GM20000 (cell line): ENCODE measurements at regions not wholly inside any gene's neighbourhood (a gene's known extent, or its start where the extent isn't known, plus 50 kb on each side); places are given as distances from the start of the nearest gene placed in this dataset.

ENCODE experiments used
- DNase-seq: peaks from one replicate; pipeline ENCODE4 v3.0.0; 2012; ENCODE audit warnings: low spot score
- TF ChIP-seq, protein P1 (sequence below): IDR thresholded peaks from 2 replicates; pipeline ENCODE4 v1.5.1; 2012; ENCODE audit warnings: mild to moderate bottlenecking, control low read depth; ENCODE audit errors: extremely low read depth, missing control alignments

DNA sequence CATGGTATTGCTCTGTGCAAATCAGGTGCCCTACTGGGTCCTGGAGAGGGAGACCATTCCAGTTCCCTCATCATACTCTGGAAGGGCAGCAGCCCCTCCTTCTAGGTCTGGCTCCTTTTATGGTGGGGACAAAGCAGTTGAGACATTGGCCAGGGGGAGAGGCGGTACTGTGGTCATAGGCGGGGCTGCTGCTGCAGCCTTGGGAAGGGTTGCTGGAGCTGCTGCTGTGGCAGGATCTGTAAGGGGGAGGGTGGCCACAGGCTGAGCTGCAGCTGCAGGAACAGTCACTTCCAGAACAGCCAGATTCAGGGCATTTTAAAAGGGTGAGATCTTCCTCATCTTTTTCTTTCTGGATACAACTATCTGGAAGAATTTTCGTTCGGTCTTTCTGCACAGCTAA lies 233.0 kb upstream of the SGCD start:
- TF ChIP-seq, protein P1, sequence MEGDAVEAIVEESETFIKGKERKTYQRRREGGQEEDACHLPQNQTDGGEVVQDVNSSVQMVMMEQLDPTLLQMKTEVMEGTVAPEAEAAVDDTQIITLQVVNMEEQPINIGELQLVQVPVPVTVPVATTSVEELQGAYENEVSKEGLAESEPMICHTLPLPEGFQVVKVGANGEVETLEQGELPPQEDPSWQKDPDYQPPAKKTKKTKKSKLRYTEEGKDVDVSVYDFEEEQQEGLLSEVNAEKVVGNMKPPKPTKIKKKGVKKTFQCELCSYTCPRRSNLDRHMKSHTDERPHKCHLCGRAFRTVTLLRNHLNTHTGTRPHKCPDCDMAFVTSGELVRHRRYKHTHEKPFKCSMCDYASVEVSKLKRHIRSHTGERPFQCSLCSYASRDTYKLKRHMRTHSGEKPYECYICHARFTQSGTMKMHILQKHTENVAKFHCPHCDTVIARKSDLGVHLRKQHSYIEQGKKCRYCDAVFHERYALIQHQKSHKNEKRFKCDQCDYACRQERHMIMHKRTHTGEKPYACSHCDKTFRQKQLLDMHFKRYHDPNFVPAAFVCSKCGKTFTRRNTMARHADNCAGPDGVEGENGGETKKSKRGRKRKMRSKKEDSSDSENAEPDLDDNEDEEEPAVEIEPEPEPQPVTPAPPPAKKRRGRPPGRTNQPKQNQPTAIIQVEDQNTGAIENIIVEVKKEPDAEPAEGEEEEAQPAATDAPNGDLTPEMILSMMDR = no peak
- no peak for DNase-seq

- TF ChIP-seq, protein P1 = no peak
- no peak for DNase-seq
Observed at GRCh38 chr5:156095709-156096241, 231.2 kb upstream of the SGCD start.

DNA sequence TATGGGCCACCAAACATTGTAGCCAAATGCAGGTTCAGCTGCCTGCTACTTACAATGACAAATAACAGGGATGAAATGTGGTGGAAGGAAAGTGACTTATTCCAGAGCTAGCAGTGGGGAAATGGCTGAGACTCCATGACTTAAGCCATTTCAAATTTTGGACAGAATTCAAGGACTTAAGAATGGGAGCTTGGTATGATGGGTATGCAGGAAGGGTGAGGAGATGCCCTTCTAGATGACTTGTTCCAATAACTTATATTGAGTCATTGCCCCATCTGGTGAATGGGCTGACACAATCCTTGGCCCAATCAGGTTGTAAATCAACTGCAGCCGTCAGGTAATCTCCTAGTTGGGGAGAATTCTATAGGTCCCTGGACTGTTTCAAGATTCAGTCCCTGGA lies 230.7 kb upstream of the SGCD start:
- TF ChIP-seq, protein P1 = no peak
- DNase-seq = no peak

GRCh38 chr5:156103155-156103885 lies 223.6 kb upstream of the SGCD start:
- TF ChIP-seq, protein P1 = no peak
- DNase-seq = no peak

- TF ChIP-seq, protein P1 = no peak
- no peak for DNase-seq
Observed at GRCh38 chr5:156109317-156110023, 217.5 kb upstream of the SGCD start.

DNA sequence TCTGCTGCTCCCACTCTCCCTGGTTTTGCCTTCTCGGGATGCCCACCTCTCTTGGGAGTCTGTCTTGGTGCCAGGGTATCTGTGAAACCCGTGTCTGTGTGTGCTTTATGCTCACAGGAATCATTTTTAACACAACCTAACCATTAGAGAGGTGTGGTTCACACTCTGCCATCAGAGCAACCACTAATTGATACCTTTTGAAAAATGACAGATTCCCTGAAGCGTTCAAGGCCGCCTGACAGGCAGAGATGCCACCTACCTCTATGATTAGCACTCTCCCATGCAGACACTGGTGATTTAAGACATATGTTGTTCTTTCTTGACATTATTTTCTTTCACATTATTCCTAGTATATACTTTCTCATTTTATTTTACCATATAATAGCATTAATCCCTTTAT lies 207.3 kb upstream of the SGCD start:
- TF ChIP-seq, protein P1 = no peak
- no peak for DNase-seq

GRCh38 chr5:156120777-156121176 lies 206.2 kb upstream of the SGCD start:
- DNase-seq = no peak
- TF ChIP-seq, protein P1 = no peak
